GM18858 (cell line): ENCODE measurements at regions not wholly inside any gene's neighbourhood (a gene's known extent, or its start where the extent isn't known, plus 50 kb on each side); places are given as distances from the start of the nearest gene placed in this dataset.
"Not testable (repeated sequence)": the region's sequence is repeated elsewhere in the genome, so short reads cannot be mapped to it uniquely, and the experiment has no call there.

Source experiments
- ATAC-seq: cut with Tn5 transposase; IDR thresholded peaks from one replicate; pipeline ENCODE4 v1.9.1; 2021; ENCODE audit not compliant: unreplicated experiment

- ATAC-seq: no peak
Measured at GRCh38 chr3:103851793-103852192, 1417.0 kb downstream of the ZPLD1 start.

- ATAC-seq: no peak
Measured at GRCh38 chr3:103862415-103862814, 1427.6 kb downstream of the ZPLD1 start.

- no peak for ATAC-seq
Measured at GRCh38 chr3:103863381-103863780, 1428.6 kb downstream of the ZPLD1 start.

DNA sequence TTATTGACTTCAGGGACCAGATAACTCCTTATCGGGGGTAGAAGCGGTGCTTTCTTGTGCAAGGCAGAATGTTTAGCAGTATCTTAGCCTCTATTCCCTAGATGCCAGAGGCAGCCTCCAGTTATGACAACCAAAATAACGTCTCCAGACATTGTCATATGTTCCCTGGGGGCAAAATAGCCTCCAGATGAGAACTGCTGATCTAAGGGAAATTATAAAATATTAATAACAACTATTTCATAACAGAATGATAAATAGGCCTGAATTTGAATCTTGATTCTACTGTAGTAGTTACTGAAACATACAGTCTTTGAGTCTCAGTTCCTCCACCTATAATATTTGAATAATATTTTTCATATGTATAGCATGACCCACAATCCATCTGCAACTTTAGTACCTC is 1431.3 kb downstream of the ZPLD1 start:
- ATAC-seq: no peak

DNA sequence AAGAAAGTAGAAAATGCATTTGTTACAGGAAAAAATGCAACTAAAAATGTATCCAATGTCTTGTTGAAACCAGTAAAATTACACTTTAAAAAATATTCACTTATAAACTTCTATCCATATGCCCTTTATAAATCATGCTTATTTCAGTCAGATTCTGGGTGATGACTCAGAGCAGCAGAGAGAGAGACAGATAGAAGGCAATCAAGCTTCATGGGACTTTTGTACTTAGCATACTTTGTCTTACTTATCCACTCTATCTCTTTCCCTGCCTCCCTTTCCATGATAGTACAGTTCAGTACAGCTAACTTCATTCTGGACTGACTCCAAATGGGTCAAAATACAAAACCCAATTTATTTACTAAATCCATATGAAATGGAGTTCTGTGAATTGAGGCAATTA is 1438.2 kb downstream of the ZPLD1 start:
- ATAC-seq: no peak

- no peak for ATAC-seq
Measured at GRCh38 chr3:103873897-103874545, 1439.2 kb downstream of the ZPLD1 start.

GRCh38 chr3:103881809-103882208 is 1447.0 kb downstream of the ZPLD1 start:
- not testable (repeated sequence) for ATAC-seq

- no peak for ATAC-seq
Measured at GRCh38 chr3:103889675-103890074, 1454.9 kb downstream of the ZPLD1 start.

DNA sequence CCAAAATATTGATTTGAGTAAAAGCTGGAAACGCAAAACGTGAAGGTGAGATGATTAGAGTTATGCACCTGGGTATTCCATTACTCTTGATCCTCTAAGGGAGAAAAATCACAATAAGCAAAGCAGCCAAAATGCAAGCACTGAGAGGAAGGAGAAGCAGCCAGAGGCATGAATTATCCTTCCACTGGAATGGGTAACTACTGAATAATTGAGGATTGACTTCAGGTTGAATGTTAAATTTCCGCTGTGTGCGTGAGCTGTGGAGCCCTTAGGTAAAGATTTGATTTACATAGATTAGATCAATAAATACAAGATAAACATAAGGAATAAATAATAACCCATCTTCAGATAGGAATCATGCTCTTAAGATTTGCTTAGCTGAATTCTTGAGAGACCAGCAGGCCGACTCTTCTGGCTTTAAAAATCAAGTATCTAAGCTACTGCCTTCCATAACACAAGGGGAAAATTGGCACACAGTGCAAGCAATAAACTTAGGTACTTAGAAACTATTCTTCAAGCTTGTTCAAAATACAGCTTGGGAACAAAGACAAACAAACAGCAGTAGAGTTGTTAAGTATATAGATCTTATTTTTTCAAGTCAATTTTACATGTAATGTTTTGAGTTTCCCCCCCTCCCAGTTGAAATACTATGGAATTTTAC is 1459.5 kb downstream of the ZPLD1 start:
- ATAC-seq: no peak

GRCh38 chr3:103899328-103899727 is 1464.5 kb downstream of the ZPLD1 start:
- ATAC-seq: no peak

DNA sequence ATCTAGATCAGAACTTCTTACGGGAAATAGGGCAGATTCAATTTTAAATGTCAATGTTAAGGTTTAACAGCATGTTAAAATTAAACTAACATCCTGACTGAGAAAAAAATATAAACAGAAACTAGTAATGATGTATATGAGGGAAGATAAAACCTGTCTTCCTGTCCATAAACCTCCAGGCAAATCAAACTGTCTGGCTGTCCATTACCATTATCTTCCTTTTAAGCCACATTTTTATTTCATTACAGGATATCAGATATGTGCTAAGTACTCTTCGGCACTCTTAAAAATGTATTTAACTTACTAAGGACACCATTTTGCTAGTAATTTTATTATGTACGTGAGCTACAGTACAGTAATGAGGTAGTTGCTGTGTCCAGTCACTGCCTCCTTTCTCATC is 1461.7 kb upstream of the ALCAM start:
- ATAC-seq: no peak

GRCh38 chr3:103906304-103906703 is 1460.4 kb upstream of the ALCAM start:
- no peak for ATAC-seq

GRCh38 chr3:103906808-103907207 is 1459.9 kb upstream of the ALCAM start:
- ATAC-seq: no peak

DNA sequence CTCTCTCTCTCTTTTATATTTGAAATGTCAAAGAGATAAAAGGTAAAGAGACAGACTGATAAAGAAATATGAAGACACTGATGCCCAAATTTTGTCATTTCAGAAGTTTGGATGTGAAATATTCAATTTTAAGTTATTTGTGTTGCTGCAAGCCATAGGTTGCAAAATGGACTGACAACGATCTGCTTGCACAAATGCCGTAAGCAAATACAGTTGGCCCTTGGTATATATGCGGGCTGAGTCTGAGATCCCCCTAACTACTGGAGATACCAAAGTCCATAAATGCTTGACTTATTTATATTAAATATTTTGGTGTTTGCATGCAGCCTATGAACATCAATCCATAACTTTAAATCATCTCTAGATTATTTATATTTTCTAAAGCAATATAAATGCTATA is 1459.1 kb upstream of the ALCAM start:
- ATAC-seq: no peak

GRCh38 chr3:103909395-103909794 is 1457.3 kb upstream of the ALCAM start:
- ATAC-seq: no peak

DNA sequence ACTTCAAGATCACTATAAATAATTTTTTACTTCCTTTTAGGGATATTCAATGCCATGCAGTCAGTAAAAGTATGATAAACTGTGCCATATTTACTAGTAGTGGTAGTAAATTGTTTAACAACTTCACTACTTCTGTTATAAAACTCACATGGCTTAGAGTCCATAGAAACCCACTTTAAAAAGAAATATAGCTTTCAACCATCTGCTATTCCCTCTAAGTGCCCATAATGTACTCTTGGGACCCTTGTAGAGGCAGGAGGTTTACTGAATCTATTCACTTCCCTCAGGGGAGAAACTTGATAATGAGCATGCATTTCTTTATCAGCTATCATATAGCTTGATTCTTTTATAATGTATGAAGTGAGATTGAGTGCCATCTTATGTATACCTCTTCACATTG is 1448.4 kb upstream of the ALCAM start:
- ATAC-seq: no peak

GRCh38 chr3:103919327-103919726 is 1447.4 kb upstream of the ALCAM start:
- no peak for ATAC-seq

DNA sequence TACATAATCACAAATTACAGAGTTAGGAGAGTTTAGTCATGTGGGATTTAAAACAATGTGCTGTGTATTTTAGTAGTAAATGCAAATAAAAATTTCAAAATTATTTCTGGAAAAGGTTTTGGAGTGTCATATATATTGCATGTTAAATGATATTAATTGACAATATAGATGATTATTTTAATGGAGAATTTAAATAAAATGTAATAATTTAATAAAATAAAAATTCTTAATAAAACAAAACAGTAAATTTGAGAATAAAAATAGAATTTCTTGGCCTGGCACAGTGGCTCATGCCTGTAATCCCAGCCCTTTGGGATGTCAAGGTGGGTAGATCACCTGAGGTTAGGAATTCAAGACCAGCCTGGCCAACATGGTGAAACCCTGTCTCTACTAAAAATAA is 1442.8 kb upstream of the ALCAM start:
- no peak for ATAC-seq

DNA sequence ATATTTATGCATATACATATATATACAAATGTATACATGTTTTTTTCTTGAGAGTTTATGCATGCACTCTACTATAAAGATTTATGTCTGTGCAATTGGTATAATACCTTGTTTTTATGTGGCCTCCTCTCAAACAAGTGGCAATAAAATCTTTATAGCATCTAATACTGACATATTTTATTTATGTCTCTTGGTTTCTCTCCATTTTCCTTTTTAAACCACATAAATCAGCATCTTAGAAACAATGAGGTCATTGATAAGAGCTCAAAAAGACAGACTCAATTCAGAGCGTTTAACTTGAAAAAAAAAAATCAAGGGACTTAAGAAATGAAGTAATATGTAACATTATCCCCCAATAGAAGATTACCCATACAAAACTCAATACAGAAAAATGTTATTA is 1442.2 kb upstream of the ALCAM start:
- ATAC-seq: no peak

GRCh38 chr3:103926936-103927335 is 1439.8 kb upstream of the ALCAM start:
- ATAC-seq: no peak

DNA sequence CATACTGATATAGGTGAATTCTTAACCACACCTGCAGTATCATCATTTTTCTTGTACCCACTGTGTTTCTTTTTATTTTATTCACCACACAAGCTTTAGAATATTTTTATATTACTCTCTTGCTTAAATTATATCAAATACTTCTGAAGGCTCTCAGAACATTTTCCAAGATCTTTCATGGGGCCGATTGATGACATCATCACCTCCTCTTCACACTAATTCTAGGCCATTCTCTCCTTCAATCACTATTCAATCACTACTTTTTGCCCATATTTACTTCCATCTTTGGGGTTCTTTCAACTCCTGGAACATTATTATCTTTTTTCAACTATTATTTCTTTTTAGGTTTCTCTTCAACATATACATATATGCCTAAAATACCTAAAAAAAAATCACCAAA is 1438.8 kb upstream of the ALCAM start:
- ATAC-seq: no peak

GRCh38 chr3:103937094-103937493 is 1429.6 kb upstream of the ALCAM start:
- no peak for ATAC-seq

DNA sequence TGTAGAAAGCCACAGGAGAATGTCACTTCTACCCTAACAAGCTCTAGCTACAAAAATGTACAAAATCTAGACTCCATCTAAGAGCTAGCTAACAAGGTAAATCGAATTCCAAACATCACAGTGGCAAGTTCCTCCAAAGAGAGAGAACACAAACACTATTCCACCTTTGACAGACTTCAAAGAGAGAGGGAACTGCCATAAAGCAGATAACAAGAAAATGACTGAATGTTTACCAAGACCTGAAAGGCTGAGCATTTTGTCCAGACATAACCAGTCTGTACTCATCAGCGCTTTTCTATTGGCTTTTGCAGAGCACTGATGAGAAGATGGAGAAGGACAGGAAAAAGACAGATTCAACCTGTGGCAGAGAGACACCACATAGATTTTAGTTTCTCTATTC is 1419.6 kb upstream of the ALCAM start:
- ATAC-seq: no peak
